Nephron (organoid): ENCODE measurements at regions not wholly inside any gene's neighbourhood (a gene's known extent, or its start where the extent isn't known, plus 50 kb on each side); places are given as distances from the start of the nearest gene placed in this dataset.

ENCODE experiments used
- H3K27ac Mint-ChIP-seq, 3 experiments: 2 replicates each; pipeline ENCODE4 v1.8.0; 2020; ENCODE audit warnings: mixed read lengths in 3 of 3, mild to moderate bottlenecking in 2 of 3, moderate library complexity in 1 of 3
- H3K27me3 Mint-ChIP-seq: 2 replicates; pipeline ENCODE4 v1.8.0; 2021; ENCODE audit warnings: low read depth, mild to moderate bottlenecking, moderate library complexity, mixed read lengths
- H3K36me3 Mint-ChIP-seq: 2 replicates; pipeline ENCODE4 v1.8.0; 2020; ENCODE audit warnings: low read depth, mixed read lengths
- H3K4me1 Mint-ChIP-seq: 2 replicates; pipeline ENCODE4 v1.8.0; 2020; ENCODE audit warnings: mixed read lengths
- H3K4me3 Mint-ChIP-seq, 3 experiments: 2 replicates each; pipeline ENCODE4 v1.8.0; 2020; ENCODE audit warnings: mild to moderate bottlenecking in 3 of 3, mixed read lengths in 3 of 3, moderate library complexity in 2 of 3
- H3K9me3 Mint-ChIP-seq: 2 replicates; pipeline ENCODE4 v1.8.0; 2020; ENCODE audit warnings: mixed read lengths
- TF ChIP-seq, protein P1 (sequence below), 3 experiments: fragments of 200-600 bp; sonication (generic); IDR thresholded peaks; one replicate each; pipeline ENCODE4 v1.5.0; 2021; ENCODE audit warnings: antibody characterized with exemption in 3 of 3; ENCODE audit not compliant: unreplicated experiment in 3 of 3

GRCh38 chr3:13166243-13167063, 93.2 kb upstream of the IQSEC1 start:
- H3K27ac Mint-ChIP-seq: no peak overlapping the region
- TF ChIP-seq, protein P1, sequence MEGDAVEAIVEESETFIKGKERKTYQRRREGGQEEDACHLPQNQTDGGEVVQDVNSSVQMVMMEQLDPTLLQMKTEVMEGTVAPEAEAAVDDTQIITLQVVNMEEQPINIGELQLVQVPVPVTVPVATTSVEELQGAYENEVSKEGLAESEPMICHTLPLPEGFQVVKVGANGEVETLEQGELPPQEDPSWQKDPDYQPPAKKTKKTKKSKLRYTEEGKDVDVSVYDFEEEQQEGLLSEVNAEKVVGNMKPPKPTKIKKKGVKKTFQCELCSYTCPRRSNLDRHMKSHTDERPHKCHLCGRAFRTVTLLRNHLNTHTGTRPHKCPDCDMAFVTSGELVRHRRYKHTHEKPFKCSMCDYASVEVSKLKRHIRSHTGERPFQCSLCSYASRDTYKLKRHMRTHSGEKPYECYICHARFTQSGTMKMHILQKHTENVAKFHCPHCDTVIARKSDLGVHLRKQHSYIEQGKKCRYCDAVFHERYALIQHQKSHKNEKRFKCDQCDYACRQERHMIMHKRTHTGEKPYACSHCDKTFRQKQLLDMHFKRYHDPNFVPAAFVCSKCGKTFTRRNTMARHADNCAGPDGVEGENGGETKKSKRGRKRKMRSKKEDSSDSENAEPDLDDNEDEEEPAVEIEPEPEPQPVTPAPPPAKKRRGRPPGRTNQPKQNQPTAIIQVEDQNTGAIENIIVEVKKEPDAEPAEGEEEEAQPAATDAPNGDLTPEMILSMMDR (IDR thresholded peaks at IDR 0.05; ENCODE audit: unreplicated experiment in 3 of 3): no peak
- H3K36me3 Mint-ChIP-seq: no peaks in the 10 kb centered on the region
- peaks cover 5% of the 10 kb centered on the region for H3K9me3 Mint-ChIP-seq
- H3K27me3 Mint-ChIP-seq: peaks cover 24% of the 10 kb centered on the region
- no peak overlapping the region for H3K4me3 Mint-ChIP-seq
- no peaks in the 10 kb centered on the region for H3K4me1 Mint-ChIP-seq

GRCh38 chr3:13165576-13165975, 92.3 kb upstream of the IQSEC1 start:
- H3K27ac Mint-ChIP-seq: no peak overlapping the region
- no peak overlapping the region for H3K4me3 Mint-ChIP-seq
- TF ChIP-seq, protein P1 (IDR thresholded peaks at IDR 0.05; ENCODE audit: unreplicated experiment in 3 of 3): no peak
- H3K36me3 Mint-ChIP-seq: no peaks in the 10 kb centered on the region
- H3K27me3 Mint-ChIP-seq: peaks cover 29% of the 10 kb centered on the region
- H3K4me1 Mint-ChIP-seq: no peaks in the 10 kb centered on the region
- H3K9me3 Mint-ChIP-seq: peaks cover 5% of the 10 kb centered on the region

- no peaks in the 10 kb centered on the region for H3K36me3 Mint-ChIP-seq
- H3K27me3 Mint-ChIP-seq: peaks cover 30% of the 10 kb centered on the region
- peaks cover 5% of the 10 kb centered on the region for H3K9me3 Mint-ChIP-seq
- no peak overlapping the region for H3K27ac Mint-ChIP-seq
- no peaks in the 10 kb centered on the region for H3K4me1 Mint-ChIP-seq
- TF ChIP-seq, protein P1 (IDR thresholded peaks at IDR 0.05; ENCODE audit: unreplicated experiment in 3 of 3): no peak
- H3K4me3 Mint-ChIP-seq: no peak overlapping the region
Observed at GRCh38 chr3:13164893-13165492, 91.8 kb upstream of the IQSEC1 start.

- no peak overlapping the region for H3K27ac Mint-ChIP-seq
- H3K4me3 Mint-ChIP-seq: no peak overlapping the region
- no peaks in the 10 kb centered on the region for H3K4me1 Mint-ChIP-seq
- TF ChIP-seq, protein P1 (IDR thresholded peaks at IDR 0.05; ENCODE audit: unreplicated experiment in 3 of 3): no peak
- no peaks in the 10 kb centered on the region for H3K36me3 Mint-ChIP-seq
- peaks cover 30% of the 10 kb centered on the region for H3K27me3 Mint-ChIP-seq
- H3K9me3 Mint-ChIP-seq: no peaks in the 10 kb centered on the region
Observed at GRCh38 chr3:13163848-13164382, 90.7 kb upstream of the IQSEC1 start.

DNA sequence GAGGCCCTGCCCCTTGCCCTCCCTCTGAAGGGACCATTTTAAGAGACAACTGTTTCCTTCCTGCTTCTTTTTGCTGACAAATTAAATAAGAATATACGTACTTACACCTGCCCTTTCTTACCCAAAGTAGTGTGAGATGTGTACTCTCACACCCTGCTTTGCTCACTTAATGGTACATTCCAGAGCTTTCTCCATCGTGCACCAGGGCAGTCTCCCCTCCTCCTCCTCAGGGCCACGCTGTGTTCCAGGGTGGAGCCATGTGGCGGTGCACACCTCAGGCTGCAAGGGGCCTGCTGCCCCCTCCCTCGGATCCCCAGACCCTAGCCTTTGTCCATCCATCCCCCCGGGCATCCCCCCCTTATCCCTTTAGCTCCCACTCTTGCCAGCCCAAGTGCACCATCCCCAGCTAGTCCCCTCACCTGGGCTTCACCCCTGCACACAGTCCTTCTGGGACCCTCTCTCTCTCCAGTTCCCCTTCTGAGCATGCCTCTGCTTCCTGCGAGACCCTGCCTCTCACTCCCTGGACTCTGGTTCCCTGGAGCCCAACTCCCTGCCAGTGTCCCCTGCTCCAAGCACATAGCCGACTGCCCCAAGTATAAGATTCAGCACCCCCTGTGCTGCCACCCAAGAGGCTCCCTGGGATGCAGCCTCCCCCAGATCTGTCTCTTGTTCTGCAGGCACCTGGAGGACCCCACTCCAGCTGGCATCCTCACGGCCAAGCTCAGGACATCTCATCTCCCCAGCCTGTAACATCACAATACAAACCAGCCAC, 89.5 kb upstream of the IQSEC1 start:
- Mint-ChIP-seq H3K36me3 (no peaks in the 10 kb centered on the region), H3K4me1 (no peaks in the 10 kb centered on the region), H3K27me3 (peaks cover 27% of the 10 kb centered on the region), H3K27ac (no peak overlapping the region), H3K4me3 (no peak overlapping the region), H3K9me3 (no peaks in the 10 kb centered on the region)
- TF ChIP-seq, protein P1 (IDR thresholded peaks at IDR 0.05; ENCODE audit: unreplicated experiment in 3 of 3): no peak
